ENCODE measurements at regions not wholly inside any gene's neighbourhood (a gene's known extent, or its start where the extent isn't known, plus 50 kb on each side); places are given as distances from the start of the nearest gene placed in this dataset.

DNA sequence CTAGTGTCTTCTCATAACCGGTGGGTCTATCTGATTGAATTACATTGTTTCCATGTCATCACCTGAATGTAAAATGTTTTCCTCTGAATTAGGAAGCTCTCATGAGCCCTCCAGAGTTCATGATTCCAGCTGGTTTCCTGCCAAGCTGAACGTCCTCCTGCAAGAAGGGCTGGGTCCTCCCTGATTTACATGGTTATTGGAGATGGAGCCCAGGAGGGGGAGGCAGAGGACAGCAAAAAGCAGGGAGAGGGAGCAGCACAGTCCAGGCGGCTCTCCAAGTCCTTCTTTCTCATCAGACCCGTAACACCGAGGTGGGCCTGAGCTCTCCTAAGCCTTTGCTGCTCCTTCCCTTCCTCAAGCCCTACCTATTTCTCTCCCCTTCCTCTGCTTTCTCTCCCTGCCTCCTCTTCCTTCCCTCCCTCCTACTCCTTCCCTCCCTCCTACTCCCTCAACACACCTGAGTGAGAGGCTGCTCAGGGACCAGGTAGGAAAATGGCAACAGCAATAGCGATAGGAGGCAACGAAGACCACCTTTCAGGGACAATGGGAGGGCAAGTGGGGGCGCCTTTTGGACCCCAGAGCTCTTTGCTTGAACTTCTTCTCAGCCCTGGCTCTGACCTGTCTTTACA is 265.9 kb downstream of the PRDM2 start:
- H3K27ac ChIP-seq: no peak overlapping the region
- no peak for TF ChIP-seq ZFX (IDR thresholded peaks at IDR 0.05)
- TF ChIP-seq, protein P1, sequence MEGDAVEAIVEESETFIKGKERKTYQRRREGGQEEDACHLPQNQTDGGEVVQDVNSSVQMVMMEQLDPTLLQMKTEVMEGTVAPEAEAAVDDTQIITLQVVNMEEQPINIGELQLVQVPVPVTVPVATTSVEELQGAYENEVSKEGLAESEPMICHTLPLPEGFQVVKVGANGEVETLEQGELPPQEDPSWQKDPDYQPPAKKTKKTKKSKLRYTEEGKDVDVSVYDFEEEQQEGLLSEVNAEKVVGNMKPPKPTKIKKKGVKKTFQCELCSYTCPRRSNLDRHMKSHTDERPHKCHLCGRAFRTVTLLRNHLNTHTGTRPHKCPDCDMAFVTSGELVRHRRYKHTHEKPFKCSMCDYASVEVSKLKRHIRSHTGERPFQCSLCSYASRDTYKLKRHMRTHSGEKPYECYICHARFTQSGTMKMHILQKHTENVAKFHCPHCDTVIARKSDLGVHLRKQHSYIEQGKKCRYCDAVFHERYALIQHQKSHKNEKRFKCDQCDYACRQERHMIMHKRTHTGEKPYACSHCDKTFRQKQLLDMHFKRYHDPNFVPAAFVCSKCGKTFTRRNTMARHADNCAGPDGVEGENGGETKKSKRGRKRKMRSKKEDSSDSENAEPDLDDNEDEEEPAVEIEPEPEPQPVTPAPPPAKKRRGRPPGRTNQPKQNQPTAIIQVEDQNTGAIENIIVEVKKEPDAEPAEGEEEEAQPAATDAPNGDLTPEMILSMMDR (conservative IDR thresholded peaks at IDR 0.05): peak; percentile 67

DNA sequence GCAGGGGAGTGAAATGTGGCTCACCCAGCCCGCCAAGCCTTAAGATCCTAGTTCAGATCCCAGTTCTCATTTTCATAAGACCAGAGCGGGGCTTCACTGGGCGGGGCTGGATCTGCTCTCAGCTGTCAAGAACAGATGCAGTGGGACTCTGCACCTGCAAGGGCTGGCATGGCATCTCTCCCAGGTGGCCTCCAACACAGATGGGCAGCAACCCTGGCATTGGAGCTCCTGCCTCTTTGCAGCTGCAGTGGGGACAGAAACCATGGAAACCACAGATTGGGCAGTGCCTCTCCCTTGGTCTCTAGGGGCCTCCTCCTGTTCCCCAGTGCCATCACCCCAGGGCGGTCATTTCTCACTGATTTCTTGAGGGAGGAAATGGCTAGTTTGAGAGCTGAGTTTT is 267.7 kb downstream of the PRDM2 start:
- H3K27ac ChIP-seq: no peak overlapping the region
- TF ChIP-seq, protein P1 (conservative IDR thresholded peaks at IDR 0.05): no peak
- no peak for TF ChIP-seq ZFX (IDR thresholded peaks at IDR 0.05)

DNA sequence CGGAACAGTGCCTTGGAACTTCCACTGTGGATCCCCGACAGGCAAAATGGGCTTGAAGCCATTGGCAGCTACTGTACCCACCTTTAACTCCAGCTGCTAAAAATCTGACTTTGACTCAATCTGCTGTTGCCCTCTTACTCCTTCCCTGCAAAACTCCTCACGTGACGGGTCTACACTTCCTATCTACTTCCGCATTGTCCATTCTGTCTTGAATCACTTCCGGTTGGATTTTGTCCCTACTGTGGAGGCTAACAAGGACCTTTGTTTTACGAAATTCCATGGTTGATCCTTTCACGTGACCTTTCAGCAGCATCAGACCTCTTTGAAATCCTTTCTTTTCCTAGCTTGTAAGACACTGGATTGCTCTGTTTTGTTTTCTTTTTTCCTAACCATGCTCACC is 268.4 kb downstream of the PRDM2 start:
- TF ChIP-seq, protein P1 (conservative IDR thresholded peaks at IDR 0.05): no peak
- no peak for TF ChIP-seq ZFX (IDR thresholded peaks at IDR 0.05)
- no peak overlapping the region for H3K27ac ChIP-seq

DNA sequence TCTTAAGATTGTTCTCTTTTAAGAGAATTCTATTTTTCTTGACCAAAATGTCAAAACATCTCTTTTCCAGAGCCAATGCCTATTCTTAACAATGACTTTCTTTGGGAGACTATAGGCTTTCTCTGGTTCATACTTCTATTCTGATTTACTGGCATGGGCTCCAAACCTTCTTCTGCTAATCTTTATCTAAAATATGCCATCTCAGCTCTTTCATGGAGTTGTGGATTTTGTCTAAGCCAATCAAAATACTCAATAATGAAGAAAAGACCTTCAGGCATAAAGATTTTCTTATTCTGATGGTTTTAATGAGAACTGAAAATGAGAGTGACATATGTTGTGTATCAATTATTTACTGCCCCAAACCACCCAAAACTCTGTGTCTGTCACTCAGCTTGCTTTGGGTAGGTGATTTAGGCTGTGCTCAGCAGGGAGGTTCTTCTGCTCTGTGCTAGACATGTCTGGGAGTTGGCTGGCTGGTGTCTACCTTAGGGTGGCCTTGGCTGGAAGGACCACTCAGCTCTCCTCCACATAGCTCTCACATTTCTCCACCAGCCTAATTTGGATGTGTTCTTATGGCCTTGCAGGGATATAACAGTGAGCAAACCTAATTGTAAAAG is 270.8 kb downstream of the PRDM2 start:
- TF ChIP-seq, protein P1 (conservative IDR thresholded peaks at IDR 0.05): no peak
- TF ChIP-seq ZFX (IDR thresholded peaks at IDR 0.05): no peak
- no peak overlapping the region for H3K27ac ChIP-seq

DNA sequence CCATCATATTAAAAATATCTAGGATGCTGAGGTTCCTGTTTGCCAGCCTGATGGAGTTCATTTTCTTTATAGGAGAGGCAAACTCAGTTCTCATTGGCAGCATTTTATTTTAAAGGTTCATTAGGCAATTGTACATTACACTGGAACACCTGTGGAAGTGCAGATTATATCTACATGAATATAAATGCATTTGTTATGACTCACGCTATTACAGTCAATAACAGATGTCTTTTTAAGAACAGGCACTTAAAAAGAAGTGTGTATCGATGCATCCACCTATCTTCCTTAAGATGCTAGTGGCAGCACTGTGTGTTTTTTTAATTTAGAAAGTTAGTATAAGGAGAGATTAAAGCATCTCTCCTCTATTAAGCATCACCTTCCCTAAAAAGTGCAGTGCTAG is 276.5 kb downstream of the PRDM2 start:
- no peak overlapping the region for H3K27ac ChIP-seq
- no peak for TF ChIP-seq ZFX (IDR thresholded peaks at IDR 0.05)
- TF ChIP-seq, protein P1 (conservative IDR thresholded peaks at IDR 0.05): no peak

DNA sequence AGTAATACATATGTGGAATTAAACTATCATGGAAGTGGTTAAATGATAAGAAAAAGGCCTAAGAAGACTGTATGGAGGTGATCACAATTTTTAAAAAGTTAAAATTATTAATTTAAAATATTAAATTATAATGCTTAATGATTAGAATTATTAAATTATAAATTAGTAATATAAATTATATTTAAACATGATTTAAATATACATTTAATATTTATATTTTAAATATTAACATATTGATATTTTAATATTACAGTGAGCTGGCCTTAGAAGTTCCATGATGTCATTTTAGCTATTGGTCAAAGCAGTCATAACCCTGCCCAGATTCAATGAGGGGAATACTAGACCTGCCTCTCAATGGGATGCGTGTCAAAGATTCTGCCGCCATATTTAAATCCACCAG is 281.2 kb downstream of the PRDM2 start:
- H3K27ac ChIP-seq: no peak overlapping the region
- TF ChIP-seq, protein P1 (conservative IDR thresholded peaks at IDR 0.05): no peak
- no peak for TF ChIP-seq ZFX (IDR thresholded peaks at IDR 0.05)

DNA sequence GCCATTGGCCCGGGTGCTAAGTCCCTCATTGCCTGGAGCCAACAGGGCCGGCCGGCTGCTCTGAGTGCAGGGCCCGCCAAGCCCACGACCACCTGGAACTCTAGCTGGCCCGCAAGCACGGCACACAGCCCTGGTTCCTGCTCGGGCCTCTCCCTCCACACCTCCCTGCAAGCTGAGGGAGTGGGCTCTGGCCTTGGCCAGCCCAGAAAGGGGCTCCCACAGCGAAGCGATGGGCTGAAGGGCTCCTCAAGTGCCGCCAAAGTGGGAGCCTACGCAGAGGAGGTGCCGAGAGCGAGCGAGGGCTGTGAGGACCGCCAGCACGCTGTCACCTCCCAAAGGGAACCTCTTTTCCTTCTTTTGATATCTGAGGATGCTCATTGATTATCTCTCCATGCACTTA is 283.4 kb downstream of the PRDM2 start:
- no peak overlapping the region for H3K27ac ChIP-seq
- TF ChIP-seq, protein P1 (conservative IDR thresholded peaks at IDR 0.05): no peak
- no peak for TF ChIP-seq ZFX (IDR thresholded peaks at IDR 0.05)

All from C4-2B (cell line).